Chondrocyte (in vitro differentiated cells): ENCODE measurements at regions not wholly inside any gene's neighbourhood (a gene's known extent, or its start where the extent isn't known, plus 50 kb on each side); places are given as distances from the start of the nearest gene placed in this dataset.

Source experiments
- DNase-seq: peaks from one replicate; pipeline ENCODE4 v3.0.0; 2021; ENCODE audit warnings: mixed read lengths, low spot score
- H3K27ac Mint-ChIP-seq: one replicate; pipeline ENCODE4 v1.8.0; 2021; ENCODE audit warnings: mild to moderate bottlenecking, moderate library complexity, mixed read lengths; ENCODE audit not compliant: unreplicated experiment
- H3K27me3 Mint-ChIP-seq: 2 replicates; pipeline ENCODE4 v1.8.0; 2021; ENCODE audit warnings: low read depth, mixed read lengths
- H3K36me3 Mint-ChIP-seq: 2 replicates; pipeline ENCODE4 v1.8.0; 2021; ENCODE audit warnings: low read depth, mixed read lengths
- H3K4me1 Mint-ChIP-seq: 2 replicates; pipeline ENCODE4 v1.8.0; 2021; ENCODE audit warnings: low read depth, mild to moderate bottlenecking, mixed read lengths
- H3K4me3 Mint-ChIP-seq: one replicate; pipeline ENCODE4 v1.8.0; 2021; ENCODE audit warnings: mild to moderate bottlenecking, moderate library complexity, mixed read lengths; ENCODE audit not compliant: unreplicated experiment
- H3K9me3 Mint-ChIP-seq: 2 replicates; pipeline ENCODE4 v1.8.0; 2021; ENCODE audit warnings: low read depth, mixed read lengths
- CTCF ChIP-seq: fragments of 200-600 bp; sonication (generic); IDR thresholded peaks from 2 replicates; pipeline ENCODE4 v1.5.0; 2021; ENCODE audit warnings: antibody characterized with exemption, mild to moderate bottlenecking, moderate library complexity

- no peak for DNase-seq
- Mint-ChIP-seq H3K27ac (no peak overlapping the region), H3K27me3 (no peaks in the 10 kb centered on the region), H3K9me3 (no peaks in the 10 kb centered on the region), H3K4me3 (no peak overlapping the region), H3K36me3 (no peaks in the 10 kb centered on the region), H3K4me1 (peaks cover 5% of the 10 kb centered on the region)
- no peak for TF ChIP-seq CTCF
These were observed 650.8 kb upstream of the CELF2 start for GRCh38 chr10:10366836-10367235.

GRCh38 chr10:10367264-10367663 lies 650.4 kb upstream of the CELF2 start:
- Mint-ChIP-seq H3K27ac (no peak overlapping the region), H3K4me1 (peaks cover 5% of the 10 kb centered on the region), H3K36me3 (no peaks in the 10 kb centered on the region), H3K27me3 (no peaks in the 10 kb centered on the region), H3K4me3 (no peak overlapping the region), H3K9me3 (no peaks in the 10 kb centered on the region)
- TF ChIP-seq CTCF, result no peak
- no peak for DNase-seq

GRCh38 chr10:10368951-10369576 lies 648.6 kb upstream of the CELF2 start:
- H3K9me3 Mint-ChIP-seq, result no peaks in the 10 kb centered on the region
- no peak for TF ChIP-seq CTCF
- H3K27ac Mint-ChIP-seq, result no peak overlapping the region
- H3K4me1 Mint-ChIP-seq, result no peaks in the 10 kb centered on the region
- no peaks in the 10 kb centered on the region for H3K36me3 Mint-ChIP-seq
- no peak overlapping the region for H3K4me3 Mint-ChIP-seq
- H3K27me3 Mint-ChIP-seq, result no peaks in the 10 kb centered on the region
- DNase-seq, result no peak

GRCh38 chr10:10385831-10386230 lies 631.8 kb upstream of the CELF2 start:
- peaks cover 2% of the 10 kb centered on the region for H3K27me3 Mint-ChIP-seq
- H3K4me3 Mint-ChIP-seq, result no peak overlapping the region
- H3K9me3 Mint-ChIP-seq, result no peaks in the 10 kb centered on the region
- peaks cover 6% of the 10 kb centered on the region for H3K4me1 Mint-ChIP-seq
- DNase-seq, result no peak
- no peak overlapping the region for H3K27ac Mint-ChIP-seq
- TF ChIP-seq CTCF, result no peak
- no peaks in the 10 kb centered on the region for H3K36me3 Mint-ChIP-seq

GRCh38 chr10:10389182-10389581 lies 628.5 kb upstream of the CELF2 start:
- Mint-ChIP-seq H3K4me1 (peaks cover 6% of the 10 kb centered on the region), H3K4me3 (no peak overlapping the region), H3K27ac (no peak overlapping the region), H3K27me3 (peaks cover 3% of the 10 kb centered on the region), H3K36me3 (no peaks in the 10 kb centered on the region), H3K9me3 (no peaks in the 10 kb centered on the region)
- no peak for DNase-seq
- no peak for TF ChIP-seq CTCF
